HG03521 (cell line): ENCODE measurements at regions not wholly inside any gene's neighbourhood (a gene's known extent, or its start where the extent isn't known, plus 50 kb on each side); places are given as distances from the start of the nearest gene placed in this dataset.

Experiments used
- ATAC-seq: cut with Tn5 transposase; IDR thresholded peaks from one replicate; pipeline ENCODE4 v1.9.1; 2021; ENCODE audit warnings: mild to moderate bottlenecking, moderate library complexity; ENCODE audit not compliant: unreplicated experiment

- no peak for ATAC-seq
Observed at GRCh38 chr10:9759596-9759995, 1258.1 kb upstream of the CELF2 start.

- ATAC-seq = no peak
Observed at GRCh38 chr10:9762966-9763656, 1254.6 kb upstream of the CELF2 start.

DNA sequence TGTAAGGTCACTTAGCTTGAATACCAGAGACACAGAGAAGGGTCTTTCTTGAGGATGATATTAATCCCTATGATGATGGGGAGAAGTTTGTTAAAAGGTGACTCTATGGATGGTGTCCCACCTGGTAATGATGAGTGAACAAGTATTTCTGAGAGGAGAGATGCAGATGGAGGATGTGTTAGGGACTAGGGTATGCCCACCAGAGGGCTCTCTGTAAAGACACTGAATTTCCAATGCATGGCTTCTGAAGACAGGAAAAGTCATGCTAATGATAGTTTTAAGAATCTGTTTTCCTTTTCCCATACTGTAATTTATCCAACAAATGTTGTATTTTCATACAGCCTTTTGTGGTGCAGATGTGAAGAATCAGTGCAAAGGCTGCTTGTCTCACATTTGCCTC lies 1250.9 kb upstream of the CELF2 start:
- no peak for ATAC-seq

DNA sequence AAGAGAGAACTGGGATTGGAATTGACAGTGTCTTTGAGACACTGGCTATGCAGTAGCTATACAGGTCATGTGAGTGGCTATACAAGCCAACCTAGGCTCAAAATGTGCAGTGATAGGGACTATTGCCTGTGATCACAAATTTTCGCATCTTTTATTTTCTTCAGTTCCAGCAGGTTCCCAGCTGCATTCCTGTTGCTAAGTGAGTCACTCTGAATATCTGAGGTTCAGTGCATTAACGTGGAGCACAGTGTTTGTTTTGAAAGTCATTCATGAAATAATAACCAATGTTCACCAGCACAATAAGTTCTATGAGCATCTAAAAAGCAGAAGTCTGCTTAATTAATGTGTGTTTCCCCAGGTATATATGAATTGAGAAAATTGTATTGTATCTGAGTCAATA lies 1236.0 kb upstream of the CELF2 start:
- ATAC-seq = no peak

DNA sequence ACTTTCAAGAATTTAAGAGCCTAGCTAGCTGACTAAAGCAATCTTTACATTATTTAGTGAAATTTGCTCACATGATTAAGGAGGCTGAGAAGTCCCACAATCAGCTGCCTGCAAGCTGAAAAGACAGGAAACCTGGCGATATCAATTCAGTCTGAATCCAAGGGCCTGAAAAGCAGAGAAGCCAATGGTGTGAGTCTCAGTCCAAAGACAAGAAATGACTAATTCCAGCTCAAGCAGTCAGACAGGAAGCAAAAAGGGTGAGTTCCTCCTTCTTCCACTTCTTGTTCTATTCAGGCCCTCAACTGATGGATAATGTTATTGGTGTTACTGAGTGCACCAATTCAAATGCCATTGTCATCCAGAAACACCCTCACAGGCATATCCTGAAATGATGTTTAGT lies 1231.6 kb upstream of the CELF2 start:
- no peak for ATAC-seq

DNA sequence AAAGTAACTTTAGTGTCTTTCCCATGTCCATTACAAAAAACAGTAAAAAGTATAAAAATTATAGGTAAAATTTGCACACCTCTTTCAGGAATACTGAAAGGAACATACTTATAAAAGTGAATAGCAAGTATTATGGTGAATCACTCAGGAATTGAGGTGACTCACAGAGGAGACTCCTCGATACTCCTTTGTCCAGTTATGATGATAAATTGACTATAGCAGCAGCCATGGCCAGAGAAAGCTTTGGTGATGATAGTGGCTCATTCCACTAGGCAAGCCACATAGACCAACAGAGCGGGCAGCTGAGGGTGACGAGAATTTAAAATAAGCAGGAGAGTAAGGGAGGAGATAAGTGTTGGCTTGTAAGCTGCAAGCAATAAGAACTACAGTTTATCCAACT lies 1231.1 kb upstream of the CELF2 start:
- ATAC-seq = no peak

- ATAC-seq = no peak
Observed at GRCh38 chr10:9789996-9790395, 1227.7 kb upstream of the CELF2 start.

GRCh38 chr10:9792181-9792580 lies 1225.5 kb upstream of the CELF2 start:
- no peak for ATAC-seq

DNA sequence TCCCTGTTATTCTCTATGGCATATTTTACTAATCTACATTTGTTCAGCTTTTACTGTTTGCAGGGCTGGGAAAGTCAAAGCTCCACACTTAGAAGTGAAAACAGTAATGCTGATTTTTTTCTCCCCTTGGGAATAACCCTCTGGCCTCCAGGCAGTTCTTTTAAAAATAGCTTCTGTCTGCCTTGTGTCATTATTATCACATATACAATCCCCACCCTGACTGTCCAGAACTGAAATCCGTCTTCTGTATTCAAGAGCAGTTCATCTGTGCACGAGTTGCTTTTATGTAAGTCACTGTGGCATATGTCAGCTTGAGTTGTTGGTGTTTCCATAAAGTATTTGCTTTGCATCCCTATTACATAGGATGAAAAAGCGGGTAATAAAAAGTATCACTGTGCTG lies 1221.1 kb upstream of the CELF2 start:
- ATAC-seq = no peak

DNA sequence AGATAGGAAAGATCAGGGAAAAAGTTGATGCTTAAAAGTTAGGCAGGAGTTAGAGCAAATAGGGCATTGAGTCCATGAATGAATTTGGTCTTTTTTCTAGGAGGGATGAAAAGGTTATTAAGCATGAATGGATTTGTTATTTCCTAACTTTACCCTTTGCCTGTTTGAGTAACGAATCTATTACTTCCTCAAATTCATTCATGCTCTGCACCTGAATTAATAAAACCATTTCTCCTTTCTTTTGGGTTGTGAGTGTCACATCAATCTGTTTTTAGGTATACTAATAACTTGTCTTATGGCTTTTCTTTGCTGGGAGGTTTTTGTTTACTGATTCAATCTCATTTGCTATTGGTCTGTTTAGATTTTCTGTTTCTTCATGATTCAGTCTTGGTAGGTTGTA lies 1217.7 kb upstream of the CELF2 start:
- ATAC-seq = no peak

DNA sequence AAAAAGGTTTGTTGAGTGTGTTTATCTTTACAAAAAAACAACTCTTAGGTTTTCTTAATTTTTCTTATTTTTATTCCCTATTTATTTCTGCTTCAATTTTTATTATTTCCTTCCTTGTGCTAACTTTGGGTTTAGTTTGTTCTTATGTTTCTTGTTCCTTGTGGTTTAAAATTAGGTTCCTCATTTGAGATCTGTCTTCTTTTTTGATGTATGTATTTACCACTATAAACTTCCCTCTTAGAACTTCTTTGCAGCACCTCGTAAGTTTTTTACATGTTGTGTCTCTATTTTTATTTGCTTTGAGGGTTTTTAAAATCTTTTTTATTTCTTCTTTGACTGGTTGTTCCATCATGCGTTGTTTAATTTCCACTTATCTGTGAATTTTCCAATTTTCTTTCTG lies 1217.1 kb upstream of the CELF2 start:
- no peak for ATAC-seq

DNA sequence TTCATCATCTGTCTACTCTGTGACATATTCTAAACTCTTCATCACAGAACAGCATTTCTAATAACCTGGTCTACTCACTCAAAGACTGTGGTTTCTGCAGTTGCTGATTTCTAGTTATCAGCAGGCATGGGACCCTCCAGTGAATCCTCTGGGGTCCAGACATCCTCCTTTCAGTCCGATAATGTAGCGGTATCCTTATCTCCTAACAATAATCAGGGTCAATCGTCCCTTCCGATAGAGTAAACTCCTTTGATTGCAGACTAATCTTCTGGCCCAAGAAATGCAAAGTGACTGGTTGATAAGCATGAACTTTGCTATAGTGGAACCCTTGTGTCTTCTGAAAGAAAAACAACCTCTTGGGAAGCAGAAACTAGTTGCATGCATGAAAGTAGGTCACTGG lies 1209.8 kb upstream of the CELF2 start:
- ATAC-seq = no peak

- ATAC-seq = no peak
Observed at GRCh38 chr10:9811601-9812000, 1206.1 kb upstream of the CELF2 start.

DNA sequence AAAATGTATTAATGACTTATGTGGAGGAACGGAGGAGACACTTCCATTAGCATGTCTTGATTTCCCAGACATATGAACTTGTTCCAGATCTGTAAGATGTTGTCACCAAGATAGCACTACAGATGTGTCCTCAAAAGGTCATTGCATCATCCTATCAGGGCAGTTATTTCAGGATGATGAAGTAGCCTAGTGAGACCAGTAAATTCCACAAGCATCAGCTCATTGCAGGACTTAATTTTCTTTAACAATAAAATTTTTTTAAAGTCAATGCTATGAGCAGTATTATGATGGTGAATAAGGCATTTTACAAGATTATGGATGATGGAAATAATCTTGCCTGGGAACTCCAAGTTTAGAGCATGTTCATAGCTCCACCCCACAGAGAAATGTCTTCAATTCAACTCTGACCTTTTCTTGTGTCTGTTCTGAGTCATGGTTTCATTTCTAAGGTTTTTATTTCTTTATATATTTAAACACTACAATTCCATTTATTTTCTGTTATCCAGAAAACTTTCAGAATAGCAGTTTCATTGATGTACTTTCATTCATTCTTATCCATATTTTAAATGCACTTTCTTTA lies 1203.3 kb upstream of the CELF2 start:
- no peak for ATAC-seq

- no peak for ATAC-seq
Observed at GRCh38 chr10:9819756-9820494, 1197.7 kb upstream of the CELF2 start.

- ATAC-seq = no peak
Observed at GRCh38 chr10:9823268-9823930, 1194.3 kb upstream of the CELF2 start.

DNA sequence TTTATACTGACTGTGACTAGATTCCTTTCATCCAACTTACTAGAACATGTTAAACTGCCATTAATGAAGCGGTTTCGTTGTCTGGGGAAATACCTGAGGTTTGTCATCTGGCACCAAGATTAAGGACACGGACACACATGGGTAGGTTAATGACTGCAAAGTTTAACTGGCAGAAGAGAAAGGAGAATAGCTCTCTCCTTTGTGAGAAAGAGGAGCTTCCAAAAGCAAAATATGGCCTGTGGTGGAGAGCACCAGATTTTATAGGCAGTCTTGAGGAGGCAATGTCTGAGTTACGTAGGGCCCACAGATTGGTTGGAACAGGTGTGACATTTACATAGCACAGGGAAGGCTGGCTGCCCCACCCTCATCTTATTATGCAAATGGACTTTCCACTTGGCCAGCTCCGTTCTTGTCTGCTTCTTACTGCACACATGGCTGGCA lies 1193.0 kb upstream of the CELF2 start:
- ATAC-seq = no peak

DNA sequence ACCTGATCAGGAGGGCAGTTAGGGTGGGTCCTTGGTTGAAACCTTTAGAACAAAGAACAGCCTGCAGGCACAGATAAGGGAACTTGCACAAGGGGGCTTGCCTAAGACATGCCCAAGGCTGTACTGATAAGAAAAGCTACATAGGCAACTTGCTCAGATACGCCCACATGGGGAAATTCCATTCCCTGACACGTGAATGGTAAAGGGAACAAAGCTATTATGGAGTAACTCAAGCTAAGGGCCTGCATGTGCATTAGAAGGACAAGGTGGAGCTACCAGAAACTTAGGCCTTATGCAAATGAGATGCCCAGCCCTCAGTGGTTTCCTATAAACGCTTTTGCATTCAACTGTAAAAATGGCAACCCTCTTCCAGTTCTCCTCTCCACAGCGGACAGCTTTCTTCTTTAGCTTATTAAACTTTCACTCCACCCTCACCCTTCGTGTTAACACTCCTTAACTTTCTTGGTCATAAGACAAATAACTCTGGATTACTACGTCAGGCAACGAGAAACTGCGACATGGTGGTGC lies 1192.1 kb upstream of the CELF2 start:
- ATAC-seq = no peak

GRCh38 chr10:9828110-9828509 lies 1189.6 kb upstream of the CELF2 start:
- no peak for ATAC-seq

DNA sequence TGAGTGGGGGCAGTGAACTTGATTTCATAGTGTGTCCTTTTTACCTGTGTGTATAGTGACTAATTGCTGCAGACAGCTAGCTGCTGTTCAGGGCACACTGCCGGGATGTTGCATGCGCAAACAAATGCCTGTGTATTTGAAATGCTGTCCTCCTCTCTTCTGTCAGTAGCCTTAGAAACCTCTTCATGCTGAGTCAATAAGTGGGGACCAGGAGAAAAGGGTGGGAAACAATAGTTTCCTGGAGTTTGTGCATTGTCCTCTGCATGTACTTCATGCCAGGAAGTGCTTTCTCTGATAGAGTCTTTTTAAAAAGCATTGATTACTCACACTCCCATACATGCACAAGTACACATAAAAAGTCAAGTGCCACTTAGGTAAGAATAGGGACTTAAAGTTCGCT lies 1183.7 kb upstream of the CELF2 start:
- no peak for ATAC-seq

GRCh38 chr10:9834434-9834833 lies 1183.2 kb upstream of the CELF2 start:
- ATAC-seq = no peak

- no peak for ATAC-seq
Observed at GRCh38 chr10:9845075-9845474, 1172.6 kb upstream of the CELF2 start.
